Neural progenitor cell (in vitro differentiated cells): ENCODE measurements at regions not wholly inside any gene's neighbourhood (a gene's known extent, or its start where the extent isn't known, plus 50 kb on each side); places are given as distances from the start of the nearest gene placed in this dataset.

Source experiments
- EZH2 ChIP-seq: fragments of 200-600 bp; sonication (generic); IDR thresholded peaks from 2 replicates; pipeline ENCODE4 v1.6.1; 2017; ENCODE audit warnings: antibody characterized with exemption, mild to moderate bottlenecking, moderate library complexity
- EZH2phosphoT487 ChIP-seq: fragments of 200-600 bp; sonication (generic); IDR thresholded peaks from 2 replicates; pipeline ENCODE4 v1.6.1; 2017; ENCODE audit warnings: antibody characterized with exemption
- TF ChIP-seq, protein P1 (sequence below): fragments of 200-600 bp; sonication (generic); IDR thresholded peaks from 2 replicates; pipeline ENCODE4 v1.5.1; 2017; ENCODE audit warnings: antibody characterized with exemption, mild to moderate bottlenecking

DNA sequence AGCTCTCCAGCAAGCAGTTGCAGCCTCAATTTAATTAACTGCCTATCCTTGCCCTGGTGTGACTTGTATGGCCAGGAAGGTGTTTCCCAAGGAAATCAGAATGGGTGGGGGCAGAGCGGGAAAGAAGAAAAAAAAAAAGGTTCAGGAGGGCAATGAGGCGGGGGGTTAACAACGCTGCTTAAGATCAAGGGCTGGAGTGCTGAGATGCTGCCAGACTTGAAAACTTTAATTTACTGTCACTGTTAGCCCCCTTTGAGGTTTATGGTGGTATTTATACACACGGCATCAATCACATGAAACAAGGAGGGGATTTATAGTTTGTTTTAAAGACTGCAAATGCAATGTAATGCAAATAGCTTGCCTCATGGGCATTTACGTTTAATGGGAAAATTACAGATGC is 319.4 kb upstream of the NR2F2 start:
- TF ChIP-seq, protein P1, sequence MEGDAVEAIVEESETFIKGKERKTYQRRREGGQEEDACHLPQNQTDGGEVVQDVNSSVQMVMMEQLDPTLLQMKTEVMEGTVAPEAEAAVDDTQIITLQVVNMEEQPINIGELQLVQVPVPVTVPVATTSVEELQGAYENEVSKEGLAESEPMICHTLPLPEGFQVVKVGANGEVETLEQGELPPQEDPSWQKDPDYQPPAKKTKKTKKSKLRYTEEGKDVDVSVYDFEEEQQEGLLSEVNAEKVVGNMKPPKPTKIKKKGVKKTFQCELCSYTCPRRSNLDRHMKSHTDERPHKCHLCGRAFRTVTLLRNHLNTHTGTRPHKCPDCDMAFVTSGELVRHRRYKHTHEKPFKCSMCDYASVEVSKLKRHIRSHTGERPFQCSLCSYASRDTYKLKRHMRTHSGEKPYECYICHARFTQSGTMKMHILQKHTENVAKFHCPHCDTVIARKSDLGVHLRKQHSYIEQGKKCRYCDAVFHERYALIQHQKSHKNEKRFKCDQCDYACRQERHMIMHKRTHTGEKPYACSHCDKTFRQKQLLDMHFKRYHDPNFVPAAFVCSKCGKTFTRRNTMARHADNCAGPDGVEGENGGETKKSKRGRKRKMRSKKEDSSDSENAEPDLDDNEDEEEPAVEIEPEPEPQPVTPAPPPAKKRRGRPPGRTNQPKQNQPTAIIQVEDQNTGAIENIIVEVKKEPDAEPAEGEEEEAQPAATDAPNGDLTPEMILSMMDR: no peak
- TF ChIP-seq EZH2phosphoT487 (no peak), EZH2 (no peak)
